ENCODE measurements at regions not wholly inside any gene's neighbourhood (a gene's known extent, or its start where the extent isn't known, plus 50 kb on each side); places are given as distances from the start of the nearest gene placed in this dataset.

- in situ Hi-C loops (cut with MboI; ENCODE audit: low sequenced_read_pairs, unreplicated experiment), result no loop called here
- no peak for DNase-seq (ENCODE audit: low spot score)
- TF ChIP-seq CTCF (IDR thresholded peaks at IDR 0.05; ENCODE audit: borderline replicate concordance, control extremely low read depth, extremely low read depth, insufficient read depth, missing control alignments), result no peak
Observed at GRCh38 chr10:128519581-128519980, 393.4 kb upstream of the MKI67 start.

GRCh38 chr10:128520211-128520815, 394.1 kb upstream of the MKI67 start:
- TF ChIP-seq CTCF (IDR thresholded peaks at IDR 0.05; ENCODE audit: borderline replicate concordance, control extremely low read depth, extremely low read depth, insufficient read depth, missing control alignments), result no peak
- DNase-seq (ENCODE audit: low spot score), result no peak
- in situ Hi-C loops (cut with MboI; ENCODE audit: low sequenced_read_pairs, unreplicated experiment), result no loop called here

GRCh38 chr10:128522551-128523308, 396.5 kb upstream of the MKI67 start:
- in situ Hi-C loops (cut with MboI; ENCODE audit: low sequenced_read_pairs, unreplicated experiment), result no loop called here
- DNase-seq (ENCODE audit: low spot score), result no peak
- TF ChIP-seq CTCF (IDR thresholded peaks at IDR 0.05; ENCODE audit: borderline replicate concordance, control extremely low read depth, extremely low read depth, insufficient read depth, missing control alignments), result no peak

- no peak for DNase-seq (ENCODE audit: low spot score)
- in situ Hi-C loops (cut with MboI; ENCODE audit: low sequenced_read_pairs, unreplicated experiment), result loop anchor here (25.0 kb wide), 1 partner anchor 263 kb away; no protein-coding TSS in a partner anchor
- no peak for TF ChIP-seq CTCF (IDR thresholded peaks at IDR 0.05; ENCODE audit: borderline replicate concordance, control extremely low read depth, extremely low read depth, insufficient read depth, missing control alignments)
Observed at GRCh38 chr10:128525444-128525843, 399.2 kb upstream of the MKI67 start.

- TF ChIP-seq CTCF (IDR thresholded peaks at IDR 0.05; ENCODE audit: borderline replicate concordance, control extremely low read depth, extremely low read depth, insufficient read depth, missing control alignments), result no peak
- in situ Hi-C loops (cut with MboI; ENCODE audit: low sequenced_read_pairs, unreplicated experiment), result loop anchor here (25.0 kb wide), 1 partner anchor 264 kb away; no protein-coding TSS in a partner anchor
- DNase-seq (ENCODE audit: low spot score), result no peak
Observed at GRCh38 chr10:128525936-128526335, 399.7 kb upstream of the MKI67 start.

- no peak for DNase-seq (ENCODE audit: low spot score)
- in situ Hi-C loops (cut with MboI; ENCODE audit: low sequenced_read_pairs, unreplicated experiment), result loop anchor here (25.0 kb wide), 1 partner anchor 265 kb away; no protein-coding TSS in a partner anchor
- no peak for TF ChIP-seq CTCF (IDR thresholded peaks at IDR 0.05; ENCODE audit: borderline replicate concordance, control extremely low read depth, extremely low read depth, insufficient read depth, missing control alignments)
Observed at GRCh38 chr10:128526791-128527375, 400.7 kb upstream of the MKI67 start.
